AG09319 (cell line): ENCODE measurements at regions not wholly inside any gene's neighbourhood (a gene's known extent, or its start where the extent isn't known, plus 50 kb on each side); places are given as distances from the start of the nearest gene placed in this dataset.

ENCODE experiments used
- DNase-seq: peaks from one replicate; pipeline ENCODE4 v3.0.0-alpha.2; 2010; ENCODE audit warnings: low read depth; ENCODE audit errors: extremely low read depth
- TF ChIP-seq, protein P1 (sequence below): IDR thresholded peaks from 2 replicates; pipeline ENCODE4 v1.5.1; 2011; ENCODE audit warnings: low read depth, mild to moderate bottlenecking, inconsistent platforms, low read length, moderate library complexity

DNA sequence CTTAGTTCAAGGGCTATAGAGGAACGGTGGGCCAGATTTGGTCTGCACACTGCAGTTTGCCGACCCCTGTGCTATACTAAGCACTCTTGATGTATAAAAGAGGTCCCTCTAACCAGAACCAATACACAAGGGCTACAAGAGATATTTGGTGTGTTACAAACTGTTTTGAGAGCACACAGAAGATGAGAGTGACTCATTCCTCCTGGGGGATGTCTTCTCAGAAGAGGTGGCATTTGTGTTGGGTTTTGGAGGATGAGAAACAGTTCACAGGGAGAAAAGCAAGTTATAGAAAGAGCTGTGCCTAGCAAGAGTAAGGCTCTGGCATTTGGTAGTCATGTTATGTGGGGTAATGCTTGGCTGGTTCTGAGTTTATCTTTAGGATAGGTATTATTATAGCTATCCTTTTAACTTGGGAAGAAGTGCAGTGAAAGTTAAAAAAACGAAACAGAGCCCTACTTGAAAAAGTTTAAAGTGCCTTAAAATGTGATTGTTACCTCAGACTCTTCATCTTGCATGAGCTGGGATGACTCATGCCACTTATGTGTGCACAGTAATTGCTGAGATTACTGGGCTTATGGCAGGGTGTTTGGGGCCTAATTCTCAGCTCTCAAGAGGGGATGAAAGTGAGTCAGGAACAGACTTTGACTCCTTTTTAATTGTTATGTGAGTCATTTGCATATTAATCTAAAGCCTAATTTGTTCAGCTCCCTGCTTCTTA is 160.4 kb downstream of the KIF20B start:
- peak; percentile 4 for DNase-seq
- TF ChIP-seq, protein P1, sequence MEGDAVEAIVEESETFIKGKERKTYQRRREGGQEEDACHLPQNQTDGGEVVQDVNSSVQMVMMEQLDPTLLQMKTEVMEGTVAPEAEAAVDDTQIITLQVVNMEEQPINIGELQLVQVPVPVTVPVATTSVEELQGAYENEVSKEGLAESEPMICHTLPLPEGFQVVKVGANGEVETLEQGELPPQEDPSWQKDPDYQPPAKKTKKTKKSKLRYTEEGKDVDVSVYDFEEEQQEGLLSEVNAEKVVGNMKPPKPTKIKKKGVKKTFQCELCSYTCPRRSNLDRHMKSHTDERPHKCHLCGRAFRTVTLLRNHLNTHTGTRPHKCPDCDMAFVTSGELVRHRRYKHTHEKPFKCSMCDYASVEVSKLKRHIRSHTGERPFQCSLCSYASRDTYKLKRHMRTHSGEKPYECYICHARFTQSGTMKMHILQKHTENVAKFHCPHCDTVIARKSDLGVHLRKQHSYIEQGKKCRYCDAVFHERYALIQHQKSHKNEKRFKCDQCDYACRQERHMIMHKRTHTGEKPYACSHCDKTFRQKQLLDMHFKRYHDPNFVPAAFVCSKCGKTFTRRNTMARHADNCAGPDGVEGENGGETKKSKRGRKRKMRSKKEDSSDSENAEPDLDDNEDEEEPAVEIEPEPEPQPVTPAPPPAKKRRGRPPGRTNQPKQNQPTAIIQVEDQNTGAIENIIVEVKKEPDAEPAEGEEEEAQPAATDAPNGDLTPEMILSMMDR = no peak

DNA sequence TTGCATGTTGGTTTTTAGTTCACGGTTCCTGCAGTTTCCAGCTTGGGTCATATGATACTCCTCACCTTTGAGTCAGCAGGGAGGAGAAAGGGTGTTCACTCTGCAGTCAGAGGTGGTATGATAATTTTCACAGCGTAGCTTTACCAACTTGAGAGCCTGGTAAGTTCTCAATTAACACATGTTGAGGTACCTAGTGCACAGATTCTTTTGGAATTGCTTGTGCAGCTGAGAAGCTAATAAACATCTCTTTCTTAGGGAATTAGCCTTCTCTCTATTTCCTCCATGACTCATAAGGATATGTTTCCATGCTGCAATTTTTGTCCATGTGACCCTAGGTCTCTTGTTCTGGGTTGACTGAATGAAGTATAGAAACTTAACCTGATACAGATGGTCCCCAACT is 166.6 kb downstream of the KIF20B start:
- TF ChIP-seq, protein P1 = no peak
- DNase-seq = no peak

DNA sequence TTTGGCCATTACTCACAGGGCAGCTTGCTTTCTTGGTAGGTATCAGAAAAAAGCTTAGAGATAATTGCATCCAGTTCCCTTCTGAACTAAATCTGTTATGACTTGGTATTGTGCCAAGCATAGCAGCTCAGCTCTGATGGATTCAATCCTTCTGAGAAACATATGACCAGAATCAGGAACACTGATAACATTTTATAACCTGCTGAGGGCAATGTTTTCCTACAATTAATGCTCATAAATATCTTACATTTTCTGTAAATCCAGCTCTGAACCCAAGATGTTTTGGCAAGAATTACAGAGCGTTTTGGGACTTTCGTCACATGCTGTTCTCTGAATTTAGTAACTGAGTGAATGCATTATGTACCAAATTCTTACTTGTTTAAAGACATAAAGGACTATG is 167.8 kb downstream of the KIF20B start:
- TF ChIP-seq, protein P1 = no peak
- DNase-seq = no peak

DNA sequence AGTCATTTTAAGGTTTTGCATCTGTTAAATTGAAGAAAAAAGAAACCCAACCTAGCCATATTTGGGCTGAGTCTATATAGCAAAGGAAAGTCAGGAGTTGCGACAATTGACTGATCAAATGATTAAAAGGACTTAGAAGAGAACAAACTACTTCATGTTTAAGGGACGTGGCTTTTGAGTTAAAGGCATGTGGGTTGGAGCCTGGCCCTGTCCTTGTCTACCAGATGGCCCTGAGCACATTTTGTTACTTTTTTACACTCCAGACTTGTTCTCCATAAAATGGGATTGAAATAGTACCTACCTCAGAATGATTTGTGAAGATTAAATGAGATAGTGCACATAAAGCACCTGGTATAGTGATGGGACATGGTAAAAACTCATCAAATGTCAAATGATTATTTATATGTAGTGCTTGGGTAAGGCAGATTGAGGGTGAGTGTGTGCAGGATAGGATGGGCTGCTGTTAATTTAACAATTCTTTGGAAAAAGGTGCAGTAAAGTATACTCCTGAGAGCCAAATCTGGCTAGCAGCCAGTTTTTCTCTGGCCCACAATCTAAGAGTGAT is 168.3 kb downstream of the KIF20B start:
- TF ChIP-seq, protein P1 = no peak
- no peak for DNase-seq

DNA sequence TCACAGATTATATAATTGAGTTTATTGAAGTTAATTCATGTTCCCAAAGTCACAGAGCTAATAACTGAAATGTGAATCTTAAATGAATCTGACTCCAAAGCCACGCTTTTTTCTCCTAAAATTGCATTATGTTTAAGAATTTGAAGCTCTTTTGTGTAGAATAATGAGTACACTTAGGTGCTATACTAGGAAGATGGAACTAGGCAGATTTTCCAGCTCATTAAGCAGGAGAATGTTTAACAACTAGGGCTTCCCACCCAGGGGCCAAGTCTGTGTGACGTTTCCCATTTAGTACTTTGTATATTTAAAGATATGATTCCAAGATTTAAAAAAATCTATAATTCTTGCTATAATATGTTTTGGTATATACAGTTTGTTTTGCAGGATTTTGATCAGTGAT is 169.5 kb downstream of the KIF20B start:
- TF ChIP-seq, protein P1 = no peak
- DNase-seq = no peak

DNA sequence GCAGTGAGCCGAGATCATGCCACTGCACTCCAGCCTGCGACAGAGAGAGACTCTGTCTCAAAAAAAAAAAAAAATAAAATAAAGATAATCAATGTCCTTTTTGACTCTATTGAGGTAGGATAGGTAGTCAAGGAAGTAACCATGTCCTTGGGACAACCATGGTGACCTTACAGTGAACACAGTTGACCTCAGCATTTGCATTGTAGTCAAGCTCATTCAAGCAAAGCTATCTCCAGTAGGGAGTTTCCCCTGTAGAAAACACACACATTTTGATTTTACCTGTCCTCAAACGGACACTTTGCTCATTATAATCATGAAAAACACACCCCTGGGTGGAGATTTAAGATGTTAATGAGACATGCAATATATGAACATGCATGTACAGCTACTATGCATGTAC is 171.7 kb downstream of the KIF20B start:
- DNase-seq = no peak
- TF ChIP-seq, protein P1 = no peak

DNA sequence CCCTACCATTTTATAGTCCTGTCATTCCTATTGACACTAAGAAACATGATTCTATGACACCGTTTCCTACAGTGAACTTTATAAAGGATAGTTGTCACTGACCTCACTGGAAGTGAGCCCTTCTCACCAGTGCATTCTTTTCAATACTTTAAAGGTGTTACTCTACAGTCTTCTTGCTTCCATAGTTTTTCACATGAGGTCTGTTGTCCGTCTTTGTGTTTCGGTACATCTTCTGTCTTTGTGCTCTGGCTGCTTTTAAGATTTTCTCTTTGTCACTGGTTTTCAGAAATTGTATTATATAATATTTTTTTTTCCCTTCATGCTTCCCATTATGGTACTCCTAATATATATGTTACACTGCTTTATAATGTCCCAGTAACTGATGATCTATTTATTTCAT is 174.2 kb downstream of the KIF20B start:
- DNase-seq = no peak
- TF ChIP-seq, protein P1 = no peak
